Panc1 (cell line): ENCODE measurements at regions not wholly inside any gene's neighbourhood (a gene's known extent, or its start where the extent isn't known, plus 50 kb on each side); places are given as distances from the start of the nearest gene placed in this dataset.

Experiments
- ATAC-seq: fragments of 200-7000 bp; cut with Tn5 transposase; 2 replicates; pipeline ENCODE4 v1.9.1; 2020; ENCODE audit warnings: mild to moderate bottlenecking, moderate library complexity
- BruUV-seq: library from RNA; stranded (reverse); fragments of 400-500 nt; replicated peaks from 2 replicates; lab custom pipeline; 2021; lab: Mats Ljungman, UMichigan
- CTCF ChIA-PET: fragments of 300-600 bp; sonication (Branson Sonifier 250); formaldehyde crosslinking; loops from one replicate; lab custom pipeline; 2022; ENCODE audit warnings: antibody characterized with exemption; lab: Charles Lee
- POLR2A ChIA-PET: fragments of 300-600 bp; sonication (Branson Sonifier 250); formaldehyde crosslinking; loops from one replicate; lab custom pipeline; 2022; ENCODE audit warnings: antibody characterized with exemption; lab: Charles Lee
- DNase-seq: peaks from one replicate; pipeline ENCODE4 v3.0.0-alpha.2; 2010; ENCODE audit warnings: low read depth, low spot score
- H3K27ac ChIP-seq: 2 replicates; pipeline ENCODE4 v1.5.1; 2011; ENCODE audit warnings: mild to moderate bottlenecking, low read length, inconsistent platforms
- H3K27me3 ChIP-seq: fragments of 200-500 bp; sonication (Bioruptor generic); 2 replicates; pipeline ENCODE4 v1.6.0; 2014; ENCODE audit warnings: low read length, inconsistent platforms; ENCODE audit not compliant: control insufficient read depth, insufficient read depth
- H3K36me3 ChIP-seq: fragments of 200-500 bp; sonication (Bioruptor generic); 2 replicates; pipeline ENCODE4 v1.5.1; 2014; ENCODE audit warnings: inconsistent platforms, mild to moderate bottlenecking, low read length, moderate library complexity; ENCODE audit not compliant: control insufficient read depth, insufficient read depth
- H3K4me1 ChIP-seq: 2 replicates; pipeline ENCODE4 v1.5.1; 2011; ENCODE audit warnings: inconsistent platforms, mild to moderate bottlenecking, low read length, moderate library complexity; ENCODE audit not compliant: control insufficient read depth, insufficient read depth
- H3K4me3 ChIP-seq, 2 experiments: 2 replicates each; pipeline ENCODE4 v1.5.1; 2011 to 2012; ENCODE audit warnings: low read depth in 2 of 2, low read length in 2 of 2, mild to moderate bottlenecking in 2 of 2, inconsistent platforms in 1 of 2, moderate library complexity in 1 of 2
- H3K9me3 ChIP-seq: fragments of 200-500 bp; sonication (Bioruptor generic); 2 replicates; pipeline ENCODE4 v1.5.1; 2014; ENCODE audit warnings: low read depth, mild to moderate bottlenecking, inconsistent platforms, low read length, moderate library complexity; ENCODE audit not compliant: control insufficient read depth, insufficient read depth
- POLR2AphosphoS5 ChIP-seq: IDR thresholded peaks from 2 replicates; pipeline ENCODE4 v1.6.1; 2012; ENCODE audit warnings: mild to moderate bottlenecking, low read depth, low read length, moderate library complexity
- SIN3A ChIP-seq: IDR thresholded peaks from 2 replicates; pipeline ENCODE4 v1.6.1; 2012; ENCODE audit warnings: low read depth, mild to moderate bottlenecking, low read length, moderate library complexity, borderline replicate concordance; ENCODE audit not compliant: insufficient read depth
- TCF7L2 ChIP-seq: IDR thresholded peaks from 2 replicates; pipeline ENCODE4 v1.6.1; 2011; ENCODE audit warnings: mild to moderate bottlenecking, low read depth, low read length, inconsistent platforms
- in situ Hi-C: cut with HindIII; loops from 2 replicates; pipeline ENCODE4 v1.10.0; 2016; ENCODE audit warnings: low sequenced_read_pairs, low pct_unique_long_range_greater_than_20kb
- intact Hi-C: fragments of 100-400 bp; cut with micrococcal nuclease; formaldehyde crosslinking; loops from one replicate; pipeline ENCODE4 v1.10.0; 2022; ENCODE audit not compliant: unreplicated experiment
- TF ChIP-seq, protein P1 (sequence below), 2 experiments: IDR thresholded peaks; 2 replicates each; pipeline ENCODE4 v1.6.1; 2011 to 2012; ENCODE audit warnings: low read depth in 2 of 2, control low read depth in 1 of 2, low read length in 1 of 2, mild to moderate bottlenecking in 1 of 2, moderate library complexity in 1 of 2; ENCODE audit not compliant: insufficient read depth in 1 of 2
- TF ChIP-seq, protein P2 (sequence below): fragments of 450-650 bp; IDR thresholded peaks from 2 replicates; pipeline ENCODE4 v1.5.1; 2017; ENCODE audit warnings: mild to moderate bottlenecking

DNA sequence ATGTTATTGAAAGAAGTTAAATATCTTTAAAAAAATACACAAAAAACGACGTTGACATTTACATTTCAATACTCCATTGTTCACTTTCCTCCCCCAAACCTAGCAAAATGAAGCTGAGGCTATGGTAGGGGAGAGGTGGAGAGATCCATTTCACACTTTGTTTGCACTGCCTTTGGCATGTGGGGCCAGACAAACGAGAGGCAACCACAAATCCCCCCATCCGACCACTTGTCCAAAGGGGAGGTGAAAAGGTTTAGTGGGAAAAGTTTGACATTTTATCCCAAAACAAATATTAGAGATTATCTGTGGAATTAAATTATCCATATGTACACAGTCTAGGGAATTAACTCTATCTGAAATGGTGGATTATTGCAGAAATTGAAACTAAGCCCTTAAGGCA lies 261.7 kb upstream of the FIGN start:
- ChIA-PET CTCF (no interaction called here), POLR2A (no interaction called here)
- no peak for ATAC-seq

DNA sequence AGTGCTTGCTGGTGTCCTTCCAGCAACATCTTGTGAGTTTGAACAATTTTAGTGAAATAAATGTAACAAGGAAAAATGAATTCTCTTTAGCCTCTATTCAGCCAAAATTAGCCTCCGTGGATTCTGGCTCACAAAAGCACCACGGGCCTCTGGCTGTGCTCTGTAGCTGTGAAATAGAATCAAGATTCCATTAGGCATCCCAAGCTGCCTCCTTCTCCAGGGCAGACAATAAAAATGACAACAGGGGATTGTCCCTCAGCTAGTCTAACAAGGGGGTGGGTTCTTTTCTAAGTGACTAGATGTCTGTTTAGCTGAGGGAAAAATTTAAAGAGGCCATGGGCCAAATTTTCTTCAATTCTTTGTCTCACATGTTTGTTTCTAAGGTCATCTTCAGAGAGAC lies 254.7 kb upstream of the FIGN start:
- no peaks in the 10 kb centered on the region for H3K36me3 ChIP-seq
- H3K27me3 ChIP-seq, result no peaks in the 10 kb centered on the region
- H3K4me3 ChIP-seq, result no peak overlapping the region
- ChIA-PET POLR2A (no interaction called here), CTCF (no interaction called here)
- H3K27ac ChIP-seq, result no peak overlapping the region
- BruUV-seq, result no TSS peak
- DNase-seq, result no peak
- TF ChIP-seq TCF7L2 (no peak), SIN3A (no peak), POLR2AphosphoS5 (no peak)
- TF ChIP-seq, protein P1, sequence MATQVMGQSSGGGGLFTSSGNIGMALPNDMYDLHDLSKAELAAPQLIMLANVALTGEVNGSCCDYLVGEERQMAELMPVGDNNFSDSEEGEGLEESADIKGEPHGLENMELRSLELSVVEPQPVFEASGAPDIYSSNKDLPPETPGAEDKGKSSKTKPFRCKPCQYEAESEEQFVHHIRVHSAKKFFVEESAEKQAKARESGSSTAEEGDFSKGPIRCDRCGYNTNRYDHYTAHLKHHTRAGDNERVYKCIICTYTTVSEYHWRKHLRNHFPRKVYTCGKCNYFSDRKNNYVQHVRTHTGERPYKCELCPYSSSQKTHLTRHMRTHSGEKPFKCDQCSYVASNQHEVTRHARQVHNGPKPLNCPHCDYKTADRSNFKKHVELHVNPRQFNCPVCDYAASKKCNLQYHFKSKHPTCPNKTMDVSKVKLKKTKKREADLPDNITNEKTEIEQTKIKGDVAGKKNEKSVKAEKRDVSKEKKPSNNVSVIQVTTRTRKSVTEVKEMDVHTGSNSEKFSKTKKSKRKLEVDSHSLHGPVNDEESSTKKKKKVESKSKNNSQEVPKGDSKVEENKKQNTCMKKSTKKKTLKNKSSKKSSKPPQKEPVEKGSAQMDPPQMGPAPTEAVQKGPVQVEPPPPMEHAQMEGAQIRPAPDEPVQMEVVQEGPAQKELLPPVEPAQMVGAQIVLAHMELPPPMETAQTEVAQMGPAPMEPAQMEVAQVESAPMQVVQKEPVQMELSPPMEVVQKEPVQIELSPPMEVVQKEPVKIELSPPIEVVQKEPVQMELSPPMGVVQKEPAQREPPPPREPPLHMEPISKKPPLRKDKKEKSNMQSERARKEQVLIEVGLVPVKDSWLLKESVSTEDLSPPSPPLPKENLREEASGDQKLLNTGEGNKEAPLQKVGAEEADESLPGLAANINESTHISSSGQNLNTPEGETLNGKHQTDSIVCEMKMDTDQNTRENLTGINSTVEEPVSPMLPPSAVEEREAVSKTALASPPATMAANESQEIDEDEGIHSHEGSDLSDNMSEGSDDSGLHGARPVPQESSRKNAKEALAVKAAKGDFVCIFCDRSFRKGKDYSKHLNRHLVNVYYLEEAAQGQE (IDR thresholded peaks at IDR 0.05; ENCODE audit: insufficient read depth in 1 of 2, low read depth in 2 of 2, low read length in 1 of 2), result no peak
- TF ChIP-seq, protein P2, sequence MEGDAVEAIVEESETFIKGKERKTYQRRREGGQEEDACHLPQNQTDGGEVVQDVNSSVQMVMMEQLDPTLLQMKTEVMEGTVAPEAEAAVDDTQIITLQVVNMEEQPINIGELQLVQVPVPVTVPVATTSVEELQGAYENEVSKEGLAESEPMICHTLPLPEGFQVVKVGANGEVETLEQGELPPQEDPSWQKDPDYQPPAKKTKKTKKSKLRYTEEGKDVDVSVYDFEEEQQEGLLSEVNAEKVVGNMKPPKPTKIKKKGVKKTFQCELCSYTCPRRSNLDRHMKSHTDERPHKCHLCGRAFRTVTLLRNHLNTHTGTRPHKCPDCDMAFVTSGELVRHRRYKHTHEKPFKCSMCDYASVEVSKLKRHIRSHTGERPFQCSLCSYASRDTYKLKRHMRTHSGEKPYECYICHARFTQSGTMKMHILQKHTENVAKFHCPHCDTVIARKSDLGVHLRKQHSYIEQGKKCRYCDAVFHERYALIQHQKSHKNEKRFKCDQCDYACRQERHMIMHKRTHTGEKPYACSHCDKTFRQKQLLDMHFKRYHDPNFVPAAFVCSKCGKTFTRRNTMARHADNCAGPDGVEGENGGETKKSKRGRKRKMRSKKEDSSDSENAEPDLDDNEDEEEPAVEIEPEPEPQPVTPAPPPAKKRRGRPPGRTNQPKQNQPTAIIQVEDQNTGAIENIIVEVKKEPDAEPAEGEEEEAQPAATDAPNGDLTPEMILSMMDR, result no peak
- no peaks in the 10 kb centered on the region for H3K4me1 ChIP-seq
- intact Hi-C loops (no loop called here), in situ Hi-C loops (no loop called here)
- no peaks in the 10 kb centered on the region for H3K9me3 ChIP-seq
- ATAC-seq, result no peak

More for the DNA sequence above, 261.7 kb upstream of the FIGN start:
- Histone ChIP-seq H3K36me3 (no peaks in the 10 kb centered on the region), H3K4me3 (no peak overlapping the region), H3K9me3 (no peaks in the 10 kb centered on the region), H3K4me1 (no peaks in the 10 kb centered on the region), H3K27me3 (no peaks in the 10 kb centered on the region), H3K27ac (no peak overlapping the region)
- no TSS peak for BruUV-seq
- in situ Hi-C loops, result no loop called here
- intact Hi-C loops, result no loop called here
- TF ChIP-seq POLR2AphosphoS5 (no peak), TCF7L2 (no peak), SIN3A (no peak)
- TF ChIP-seq, protein P1 (IDR thresholded peaks at IDR 0.05; ENCODE audit: insufficient read depth in 1 of 2, low read depth in 2 of 2, low read length in 1 of 2), result no peak
- TF ChIP-seq, protein P2, result no peak
- DNase-seq, result no peak
